Fibroblast of mammary gland (primary cell): ENCODE measurements at regions not wholly inside any gene's neighbourhood (a gene's known extent, or its start where the extent isn't known, plus 50 kb on each side); places are given as distances from the start of the nearest gene placed in this dataset.

Source experiments
- DNase-seq: peaks from one replicate; pipeline ENCODE4 v3.0.0-alpha.2; 2010; ENCODE audit warnings: low read depth
- H3K4me3 ChIP-seq: 2 replicates; pipeline ENCODE4 v1.5.1; 2011; ENCODE audit warnings: low read depth, mild to moderate bottlenecking, low read length, moderate library complexity; ENCODE audit not compliant: control insufficient read depth
- TF ChIP-seq, protein P1 (sequence below): conservative IDR thresholded peaks from 2 replicates; pipeline ENCODE4 v1.5.1; 2011; ENCODE audit warnings: low read depth, low read length, inconsistent platforms; ENCODE audit not compliant: control insufficient read depth, insufficient read depth

DNA sequence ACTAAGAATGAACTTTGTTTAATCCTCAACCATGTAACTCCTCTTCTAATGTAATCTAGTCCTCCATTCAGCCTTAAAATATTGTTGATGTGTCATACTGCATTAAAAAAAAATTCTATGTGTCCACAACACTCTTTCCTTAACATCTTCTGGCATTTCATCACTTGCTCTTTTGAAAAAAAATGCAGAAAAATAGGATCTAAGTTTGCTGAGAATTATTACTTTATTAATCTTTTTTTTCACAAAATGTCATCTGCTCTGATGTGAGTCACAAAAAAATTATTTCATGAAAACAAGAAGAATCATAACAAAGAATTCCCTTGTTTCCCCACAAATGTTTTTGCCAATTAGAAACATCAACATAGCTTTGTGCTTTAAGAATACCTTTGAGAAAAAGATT is 410.1 kb upstream of the MGAT4C start:
- TF ChIP-seq, protein P1, sequence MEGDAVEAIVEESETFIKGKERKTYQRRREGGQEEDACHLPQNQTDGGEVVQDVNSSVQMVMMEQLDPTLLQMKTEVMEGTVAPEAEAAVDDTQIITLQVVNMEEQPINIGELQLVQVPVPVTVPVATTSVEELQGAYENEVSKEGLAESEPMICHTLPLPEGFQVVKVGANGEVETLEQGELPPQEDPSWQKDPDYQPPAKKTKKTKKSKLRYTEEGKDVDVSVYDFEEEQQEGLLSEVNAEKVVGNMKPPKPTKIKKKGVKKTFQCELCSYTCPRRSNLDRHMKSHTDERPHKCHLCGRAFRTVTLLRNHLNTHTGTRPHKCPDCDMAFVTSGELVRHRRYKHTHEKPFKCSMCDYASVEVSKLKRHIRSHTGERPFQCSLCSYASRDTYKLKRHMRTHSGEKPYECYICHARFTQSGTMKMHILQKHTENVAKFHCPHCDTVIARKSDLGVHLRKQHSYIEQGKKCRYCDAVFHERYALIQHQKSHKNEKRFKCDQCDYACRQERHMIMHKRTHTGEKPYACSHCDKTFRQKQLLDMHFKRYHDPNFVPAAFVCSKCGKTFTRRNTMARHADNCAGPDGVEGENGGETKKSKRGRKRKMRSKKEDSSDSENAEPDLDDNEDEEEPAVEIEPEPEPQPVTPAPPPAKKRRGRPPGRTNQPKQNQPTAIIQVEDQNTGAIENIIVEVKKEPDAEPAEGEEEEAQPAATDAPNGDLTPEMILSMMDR = no peak
- DNase-seq = peak; percentile 22

DNA sequence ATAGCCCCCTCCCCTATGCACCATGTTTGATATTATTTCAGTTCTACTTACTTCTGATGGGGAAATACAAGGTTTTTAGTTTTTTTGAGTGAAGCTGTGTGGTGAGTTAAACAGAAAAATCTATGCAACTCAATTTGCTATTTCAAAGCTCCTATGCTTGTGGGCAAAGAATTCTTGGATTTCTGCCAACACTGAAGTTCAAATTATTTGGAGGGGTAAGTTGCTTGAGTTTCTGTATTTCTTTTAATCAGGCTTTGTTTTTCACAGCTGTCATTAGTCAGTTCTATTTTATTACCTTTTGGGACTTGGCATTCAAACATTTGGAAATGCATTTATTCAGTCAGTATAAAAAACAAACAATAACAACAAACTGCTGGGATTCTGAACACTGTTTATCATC is 407.5 kb upstream of the MGAT4C start:
- TF ChIP-seq, protein P1 = no peak
- no peak overlapping the region for H3K4me3 ChIP-seq
- DNase-seq = no peak

More for the DNA sequence above, 410.1 kb upstream of the MGAT4C start:
- no peak overlapping the region for H3K4me3 ChIP-seq

DNA sequence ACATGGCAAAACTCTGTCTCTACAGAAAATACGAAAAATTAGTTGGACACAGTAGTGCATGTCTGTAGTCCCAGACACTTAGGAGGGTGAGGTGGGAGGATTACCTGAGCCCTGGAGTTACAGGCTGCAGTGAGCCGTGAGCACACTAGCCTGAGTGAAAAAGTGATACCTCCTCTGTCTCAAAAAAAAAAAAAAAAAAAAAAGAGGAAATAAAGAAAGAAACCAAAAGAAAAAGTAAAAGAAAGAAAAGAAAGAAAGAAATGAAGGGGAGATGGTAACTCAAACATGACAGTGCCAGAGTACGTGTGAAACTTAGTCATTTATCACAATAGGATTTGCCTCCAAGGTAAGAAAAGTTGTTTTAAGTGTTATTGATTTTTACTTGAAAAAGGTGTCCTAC is 407.0 kb upstream of the MGAT4C start:
- H3K4me3 ChIP-seq = no peak overlapping the region
- DNase-seq = no peak
- TF ChIP-seq, protein P1 = no peak

DNA sequence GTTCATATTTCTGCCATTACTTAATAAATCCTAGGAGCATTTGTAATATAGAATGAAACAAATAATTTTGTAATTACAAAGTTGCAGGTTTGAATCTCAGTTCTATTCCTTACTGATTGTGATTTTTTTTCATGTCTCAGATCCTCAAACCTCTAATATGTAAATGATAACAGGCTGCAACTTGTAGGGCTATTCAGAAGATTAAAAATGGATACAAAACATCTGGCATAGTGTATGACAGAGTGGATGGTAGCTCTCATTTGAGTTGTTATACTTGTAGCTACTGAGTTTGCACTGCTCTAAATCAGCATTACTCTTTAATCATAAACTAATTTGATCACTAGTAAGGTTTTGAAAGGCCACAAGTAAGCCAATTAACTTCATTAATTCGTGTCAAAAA is 406.3 kb upstream of the MGAT4C start:
- H3K4me3 ChIP-seq = no peak overlapping the region
- TF ChIP-seq, protein P1 = no peak
- no peak for DNase-seq

DNA sequence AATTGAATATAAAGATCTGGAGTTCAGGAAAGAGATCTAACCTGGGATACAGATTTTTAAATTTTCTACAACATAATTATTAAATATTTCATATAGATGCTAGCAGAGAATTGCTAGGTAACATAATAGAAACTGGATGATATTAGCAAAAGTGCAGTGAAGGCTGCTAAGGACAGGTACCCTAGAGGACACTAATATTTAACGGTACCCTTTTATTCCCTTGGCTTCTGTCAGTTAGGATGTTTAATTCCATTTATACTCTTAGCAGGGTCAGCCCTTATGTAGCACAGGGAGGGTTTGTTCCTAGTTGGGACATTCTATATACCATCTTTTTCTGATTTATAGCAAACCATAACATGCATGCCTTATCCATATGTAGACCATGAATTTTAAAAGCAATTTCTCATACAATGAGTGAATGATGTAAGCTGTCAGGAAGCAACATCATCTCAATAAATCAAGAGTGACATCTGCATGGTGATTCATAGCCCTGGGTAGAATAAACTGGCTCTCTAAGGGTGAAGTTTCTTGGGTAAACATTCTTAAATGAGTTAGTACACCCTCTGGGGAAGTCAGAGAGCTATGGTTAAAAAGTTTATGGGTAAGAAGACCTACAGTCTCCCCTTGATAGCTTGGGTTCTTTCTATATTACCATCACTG is 404.4 kb upstream of the MGAT4C start:
- TF ChIP-seq, protein P1 = no peak
- DNase-seq = peak; percentile 83
- H3K4me3 ChIP-seq = no peak overlapping the region

DNA sequence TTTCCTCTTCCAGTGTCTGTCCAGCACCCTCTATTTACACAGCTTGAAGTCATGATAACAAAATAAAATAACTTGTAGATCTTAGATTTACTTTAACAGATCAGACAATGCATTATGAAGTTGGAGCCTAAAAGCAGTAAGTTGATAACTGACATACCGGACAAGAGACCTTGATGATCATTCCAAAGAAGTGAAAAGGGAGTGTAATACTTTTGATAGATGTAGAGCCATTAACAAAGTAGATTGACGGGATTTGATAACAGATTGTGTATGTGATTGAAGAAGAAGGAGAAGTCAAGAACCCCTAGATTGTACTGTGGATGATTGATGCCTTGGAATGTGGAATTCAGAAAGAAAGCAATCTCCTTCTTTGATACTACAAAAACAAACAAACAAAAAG is 403.8 kb upstream of the MGAT4C start:
- TF ChIP-seq, protein P1 = no peak
- no peak overlapping the region for H3K4me3 ChIP-seq
- DNase-seq = no peak

DNA sequence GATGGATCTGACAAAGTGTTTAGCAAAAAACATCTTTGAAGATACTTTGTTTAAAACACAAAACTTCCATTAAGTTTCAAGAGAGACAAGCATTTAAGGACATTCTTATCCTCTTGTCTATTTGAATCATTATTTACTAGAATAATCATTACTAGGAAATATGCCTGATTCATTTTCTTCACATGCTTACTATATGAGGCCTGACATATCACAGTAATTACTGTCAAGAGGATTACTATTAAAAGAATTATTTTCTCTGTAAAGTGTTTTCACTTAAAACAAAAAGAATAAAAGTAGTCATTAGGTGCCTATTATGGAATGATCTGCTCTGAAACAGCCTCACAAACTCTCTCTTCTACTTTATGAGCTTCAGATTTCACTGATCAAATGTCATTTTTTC is 402.1 kb upstream of the MGAT4C start:
- TF ChIP-seq, protein P1 = no peak

More for the DNA sequence above, 402.1 kb upstream of the MGAT4C start:
- DNase-seq = no peak
- H3K4me3 ChIP-seq = no peak overlapping the region
